ENCODE measurements at regions not wholly inside any gene's neighbourhood (a gene's known extent, or its start where the extent isn't known, plus 50 kb on each side); places are given as distances from the start of the nearest gene placed in this dataset.

- DNase-seq (ENCODE audit: low read depth) (no peak), FAIRE-seq (no peak)
- Mint-ChIP-seq H3K4me1 (ENCODE audit: low read depth, unreplicated experiment) (peaks cover 5% of the 10 kb centered on the region), H3K9me3 (ENCODE audit: unreplicated experiment) (no peaks in the 10 kb centered on the region), H3K4me3 (ENCODE audit: unreplicated experiment) (no peak overlapping the region), H3K27ac (ENCODE audit: unreplicated experiment) (no peak overlapping the region), H3K36me3 (ENCODE audit: low read depth, unreplicated experiment) (no peaks in the 10 kb centered on the region), H3K27me3 (ENCODE audit: low read depth, unreplicated experiment) (peaks cover 11% of the 10 kb centered on the region)
- H2AFZ ChIP-seq (ENCODE audit: low read depth, low read length), result no peak overlapping the region
- H3K9ac ChIP-seq (ENCODE audit: low read length), result no peak overlapping the region
- H3K27ac ChIP-seq (ENCODE audit: low read depth, low read length), result no peak overlapping the region
- H3K27me3 ChIP-seq (ENCODE audit: insufficient read depth, low read length), result peaks cover 4% of the 10 kb centered on the region
- H3K4me1 ChIP-seq (ENCODE audit: insufficient read depth, low read length), result no peaks in the 10 kb centered on the region
- TF ChIP-seq EZH2 (IDR thresholded peaks at IDR 0.05; ENCODE audit: insufficient read depth, low read length) (no peak), CTCF (IDR thresholded peaks at IDR 0.05; ENCODE audit: insufficient read depth, low read depth, low read length) (no peak)
- no peaks in the 10 kb centered on the region for H4K20me1 ChIP-seq (ENCODE audit: insufficient read depth, low read length)
- no peaks in the 10 kb centered on the region for H3K9me3 ChIP-seq (ENCODE audit: insufficient read depth, low read depth, low read length)
- H3K4me3 ChIP-seq (ENCODE audit: insufficient read depth, low read depth, low read length), result no peak overlapping the region
- H3K79me2 ChIP-seq (ENCODE audit: insufficient read depth, low read length), result no peaks in the 10 kb centered on the region
- no peaks in the 10 kb centered on the region for H3K36me3 ChIP-seq (ENCODE audit: insufficient read depth, low read length)
- no peak overlapping the region for H3K4me2 ChIP-seq (ENCODE audit: low read length)
Observed at GRCh38 chr9:86836266-86836665, 111.0 kb downstream of the GAS1 start.

GRCh38 chr9:86830356-86830755 is 117.0 kb downstream of the GAS1 start:
- Histone ChIP-seq H3K36me3 (ENCODE audit: insufficient read depth, low read length) (no peaks in the 10 kb centered on the region), H3K9me3 (ENCODE audit: insufficient read depth, low read depth, low read length) (no peaks in the 10 kb centered on the region), H2AFZ (ENCODE audit: low read depth, low read length) (no peak overlapping the region), H3K27me3 (ENCODE audit: insufficient read depth, low read length) (no peaks in the 10 kb centered on the region), H3K79me2 (ENCODE audit: insufficient read depth, low read length) (no peaks in the 10 kb centered on the region), H3K4me3 (ENCODE audit: insufficient read depth, low read depth, low read length) (no peak overlapping the region), H3K27ac (ENCODE audit: low read depth, low read length) (no peak overlapping the region), H3K9ac (ENCODE audit: low read length) (no peak overlapping the region), H4K20me1 (ENCODE audit: insufficient read depth, low read length) (no peaks in the 10 kb centered on the region), H3K4me1 (ENCODE audit: insufficient read depth, low read length) (no peaks in the 10 kb centered on the region), H3K4me2 (ENCODE audit: low read length) (no peak overlapping the region)
- FAIRE-seq (no peak), DNase-seq (ENCODE audit: low read depth) (no peak)
- TF ChIP-seq CTCF (IDR thresholded peaks at IDR 0.05; ENCODE audit: insufficient read depth, low read depth, low read length) (no peak), EZH2 (IDR thresholded peaks at IDR 0.05; ENCODE audit: insufficient read depth, low read length) (no peak)
- Mint-ChIP-seq H3K4me1 (ENCODE audit: low read depth, unreplicated experiment) (peaks cover 11% of the 10 kb centered on the region), H3K27ac (ENCODE audit: unreplicated experiment) (no peak overlapping the region), H3K4me3 (ENCODE audit: unreplicated experiment) (no peak overlapping the region), H3K36me3 (ENCODE audit: low read depth, unreplicated experiment) (no peaks in the 10 kb centered on the region), H3K27me3 (ENCODE audit: low read depth, unreplicated experiment) (peaks cover 3% of the 10 kb centered on the region), H3K9me3 (ENCODE audit: unreplicated experiment) (peaks cover 6% of the 10 kb centered on the region)

- H3K27me3 Mint-ChIP-seq (ENCODE audit: low read depth, unreplicated experiment), result peaks cover 3% of the 10 kb centered on the region
- no peak overlapping the region for H3K4me2 ChIP-seq (ENCODE audit: low read length)
- no peaks in the 10 kb centered on the region for H3K36me3 Mint-ChIP-seq (ENCODE audit: low read depth, unreplicated experiment)
Observed at GRCh38 chr9:86829496-86830046, 117.7 kb downstream of the GAS1 start.

More at GRCh38 chr9:86829496-86830046, 117.7 kb downstream of the GAS1 start:
- H4K20me1 ChIP-seq (ENCODE audit: insufficient read depth, low read length), result no peaks in the 10 kb centered on the region
- Mint-ChIP-seq H3K9me3 (ENCODE audit: unreplicated experiment) (peaks cover 10% of the 10 kb centered on the region), H3K4me1 (ENCODE audit: low read depth, unreplicated experiment) (peaks cover 11% of the 10 kb centered on the region), H3K4me3 (ENCODE audit: unreplicated experiment) (no peak overlapping the region), H3K27ac (ENCODE audit: unreplicated experiment) (no peak overlapping the region)
- H3K4me3 ChIP-seq (ENCODE audit: insufficient read depth, low read depth, low read length), result no peak overlapping the region
- FAIRE-seq (no peak), DNase-seq (ENCODE audit: low read depth) (no peak)
- no peak overlapping the region for H3K27ac ChIP-seq (ENCODE audit: low read depth, low read length)
- H3K27me3 ChIP-seq (ENCODE audit: insufficient read depth, low read length), result no peaks in the 10 kb centered on the region
- TF ChIP-seq CTCF (IDR thresholded peaks at IDR 0.05; ENCODE audit: insufficient read depth, low read depth, low read length) (no peak), EZH2 (IDR thresholded peaks at IDR 0.05; ENCODE audit: insufficient read depth, low read length) (no peak)
- no peaks in the 10 kb centered on the region for H3K4me1 ChIP-seq (ENCODE audit: insufficient read depth, low read length)
- H2AFZ ChIP-seq (ENCODE audit: low read depth, low read length), result no peak overlapping the region
- H3K79me2 ChIP-seq (ENCODE audit: insufficient read depth, low read length), result no peaks in the 10 kb centered on the region
- no peak overlapping the region for H3K9ac ChIP-seq (ENCODE audit: low read length)
- H3K36me3 ChIP-seq (ENCODE audit: insufficient read depth, low read length), result no peaks in the 10 kb centered on the region
- no peaks in the 10 kb centered on the region for H3K9me3 ChIP-seq (ENCODE audit: insufficient read depth, low read depth, low read length)

Data from astrocyte (in vitro differentiated cells and primary cell).